Stimulated activated effector memory CD8-positive, alpha-beta T cell treated with anti-CD3 and anti-CD28 coated beads, Interleukin-12 subunit alpha, Interleukin-12 subunit beta, amount 100 ng/mL, for 72 hours (primary cell): ENCODE measurements at regions not wholly inside any gene's neighbourhood (a gene's known extent, or its start where the extent isn't known, plus 50 kb on each side); places are given as distances from the start of the nearest gene placed in this dataset.

ENCODE experiments used
- ATAC-seq: fragments of 150-1000 bp; cut with Tn5 transposase; 2 replicates; pipeline ENCODE4 v1.10.0; 2021
- DNase-seq, 2 donors: peaks; one replicate each; pipeline ENCODE4 v3.0.0; 2021 to 2022; ENCODE audit warnings: low spot score in 2 of 2
- H3K27ac Mint-ChIP-seq: one replicate; pipeline ENCODE4 v1.8.0; 2022; ENCODE audit warnings: mild to moderate bottlenecking, mixed read lengths
- H3K36me3 Mint-ChIP-seq: one replicate; pipeline ENCODE4 v1.8.0; 2022; ENCODE audit warnings: mild to moderate bottlenecking, mixed read lengths
- H3K4me1 Mint-ChIP-seq: one replicate; pipeline ENCODE4 v1.8.0; 2022; ENCODE audit warnings: mixed read lengths
- H3K4me3 Mint-ChIP-seq: one replicate; pipeline ENCODE4 v1.8.0; 2022; ENCODE audit warnings: mild to moderate bottlenecking, mixed read lengths
- H3K9me3 Mint-ChIP-seq: one replicate; pipeline ENCODE4 v1.8.0; 2022; ENCODE audit warnings: mixed read lengths

GRCh38 chr5:54676481-54677340, 159.2 kb downstream of the SNX18 start:
- H3K4me1 Mint-ChIP-seq, result peaks cover 39% of the 10 kb centered on the region
- no peak overlapping the region for H3K4me3 Mint-ChIP-seq
- DNase-seq (no peak), ATAC-seq (no peak)
- H3K36me3 Mint-ChIP-seq, result no peaks in the 10 kb centered on the region
- H3K9me3 Mint-ChIP-seq, result peaks cover 3% of the 10 kb centered on the region
- H3K27ac Mint-ChIP-seq, result no peak overlapping the region

- peaks cover 3% of the 10 kb centered on the region for H3K9me3 Mint-ChIP-seq
- no peak overlapping the region for H3K27ac Mint-ChIP-seq
- peaks cover 54% of the 10 kb centered on the region for H3K4me1 Mint-ChIP-seq
- DNase-seq (peak; percentile 16 to 64), ATAC-seq (peak; percentile 94)
- no peak overlapping the region for H3K4me3 Mint-ChIP-seq
- peaks cover 5% of the 10 kb centered on the region for H3K36me3 Mint-ChIP-seq
These were observed 156.1 kb downstream of the SNX18 start for GRCh38 chr5:54673523-54674225.

- Mint-ChIP-seq H3K36me3 (peaks cover 5% of the 10 kb centered on the region), H3K4me3 (no peak overlapping the region), H3K9me3 (peaks cover 10% of the 10 kb centered on the region), H3K27ac (no peak overlapping the region), H3K4me1 (peaks cover 54% of the 10 kb centered on the region)
- ATAC-seq (no peak), DNase-seq (no peak)
These were observed 155.3 kb downstream of the SNX18 start for GRCh38 chr5:54672871-54673270.

- ATAC-seq (no peak), DNase-seq (no peak)
- H3K27ac Mint-ChIP-seq, result no peak overlapping the region
- H3K4me3 Mint-ChIP-seq, result no peak overlapping the region
- H3K9me3 Mint-ChIP-seq, result peaks cover 10% of the 10 kb centered on the region
- peaks cover 5% of the 10 kb centered on the region for H3K36me3 Mint-ChIP-seq
- peaks cover 54% of the 10 kb centered on the region for H3K4me1 Mint-ChIP-seq
These were observed 154.1 kb downstream of the SNX18 start for GRCh38 chr5:54671681-54672080.

GRCh38 chr5:54671111-54671531, 153.6 kb downstream of the SNX18 start:
- Mint-ChIP-seq H3K27ac (no peak overlapping the region), H3K4me1 (peaks cover 51% of the 10 kb centered on the region), H3K9me3 (peaks cover 10% of the 10 kb centered on the region), H3K36me3 (peaks cover 5% of the 10 kb centered on the region), H3K4me3 (no peak overlapping the region)
- ATAC-seq (peak; percentile 45), DNase-seq (no peak)

- Mint-ChIP-seq H3K27ac (no peak overlapping the region), H3K4me1 (peaks cover 46% of the 10 kb centered on the region), H3K9me3 (peaks cover 10% of the 10 kb centered on the region), H3K4me3 (no peak overlapping the region), H3K36me3 (peaks cover 5% of the 10 kb centered on the region)
- ATAC-seq (no peak), DNase-seq (no peak)
These were observed 152.7 kb downstream of the SNX18 start for GRCh38 chr5:54670281-54670680.

GRCh38 chr5:54669845-54670244, 152.3 kb downstream of the SNX18 start:
- ATAC-seq (no peak), DNase-seq (no peak)
- no peak overlapping the region for H3K27ac Mint-ChIP-seq
- H3K4me3 Mint-ChIP-seq, result no peak overlapping the region
- peaks cover 42% of the 10 kb centered on the region for H3K4me1 Mint-ChIP-seq
- H3K9me3 Mint-ChIP-seq, result peaks cover 10% of the 10 kb centered on the region
- H3K36me3 Mint-ChIP-seq, result peaks cover 5% of the 10 kb centered on the region

GRCh38 chr5:54669285-54669684, 151.7 kb downstream of the SNX18 start:
- H3K9me3 Mint-ChIP-seq, result peaks cover 7% of the 10 kb centered on the region
- peaks cover 5% of the 10 kb centered on the region for H3K36me3 Mint-ChIP-seq
- H3K27ac Mint-ChIP-seq, result no peak overlapping the region
- DNase-seq (no peak), ATAC-seq (no peak)
- H3K4me3 Mint-ChIP-seq, result no peak overlapping the region
- H3K4me1 Mint-ChIP-seq, result peaks cover 37% of the 10 kb centered on the region

GRCh38 chr5:54668096-54668495, 150.5 kb downstream of the SNX18 start:
- H3K4me3 Mint-ChIP-seq, result no peak overlapping the region
- H3K9me3 Mint-ChIP-seq, result peaks cover 7% of the 10 kb centered on the region
- DNase-seq (no peak), ATAC-seq (no peak)
- peaks cover 25% of the 10 kb centered on the region for H3K4me1 Mint-ChIP-seq
- H3K36me3 Mint-ChIP-seq, result peaks cover 5% of the 10 kb centered on the region
- no peak overlapping the region for H3K27ac Mint-ChIP-seq

- no peak overlapping the region for H3K4me3 Mint-ChIP-seq
- no peak overlapping the region for H3K27ac Mint-ChIP-seq
- DNase-seq (no peak), ATAC-seq (no peak)
- H3K9me3 Mint-ChIP-seq, result peaks cover 7% of the 10 kb centered on the region
- peaks cover 5% of the 10 kb centered on the region for H3K36me3 Mint-ChIP-seq
- peaks cover 15% of the 10 kb centered on the region for H3K4me1 Mint-ChIP-seq
These were observed 149.6 kb downstream of the SNX18 start for GRCh38 chr5:54667136-54667535.

GRCh38 chr5:54663866-54664265, 146.3 kb downstream of the SNX18 start:
- ATAC-seq, result no peak
- Mint-ChIP-seq H3K27ac (no peak overlapping the region), H3K4me3 (no peak overlapping the region), H3K36me3 (no peaks in the 10 kb centered on the region), H3K9me3 (peaks cover 7% of the 10 kb centered on the region), H3K4me1 (no peaks in the 10 kb centered on the region)
- no peak for DNase-seq

GRCh38 chr5:54661111-54661510, 143.6 kb downstream of the SNX18 start:
- H3K9me3 Mint-ChIP-seq, result no peaks in the 10 kb centered on the region
- H3K36me3 Mint-ChIP-seq, result no peaks in the 10 kb centered on the region
- ATAC-seq (no peak), DNase-seq (no peak)
- no peak overlapping the region for H3K27ac Mint-ChIP-seq
- no peak overlapping the region for H3K4me3 Mint-ChIP-seq
- H3K4me1 Mint-ChIP-seq, result no peaks in the 10 kb centered on the region

GRCh38 chr5:54659700-54660131, 142.2 kb downstream of the SNX18 start:
- Mint-ChIP-seq H3K36me3 (no peaks in the 10 kb centered on the region), H3K9me3 (no peaks in the 10 kb centered on the region), H3K27ac (no peak overlapping the region), H3K4me3 (no peak overlapping the region), H3K4me1 (peaks cover 12% of the 10 kb centered on the region)
- ATAC-seq, result no peak
- DNase-seq, result no peak

GRCh38 chr5:54658010-54658409, 140.5 kb downstream of the SNX18 start:
- Mint-ChIP-seq H3K4me3 (no peak overlapping the region), H3K4me1 (peaks cover 18% of the 10 kb centered on the region), H3K9me3 (no peaks in the 10 kb centered on the region), H3K27ac (no peak overlapping the region), H3K36me3 (no peaks in the 10 kb centered on the region)
- DNase-seq (no peak), ATAC-seq (no peak)

- no peaks in the 10 kb centered on the region for H3K9me3 Mint-ChIP-seq
- DNase-seq (no peak), ATAC-seq (no peak)
- H3K36me3 Mint-ChIP-seq, result no peaks in the 10 kb centered on the region
- H3K4me1 Mint-ChIP-seq, result peaks cover 18% of the 10 kb centered on the region
- no peak overlapping the region for H3K4me3 Mint-ChIP-seq
- H3K27ac Mint-ChIP-seq, result no peak overlapping the region
These were observed 138.7 kb downstream of the SNX18 start for GRCh38 chr5:54656261-54656728.

GRCh38 chr5:54655761-54656160, 138.2 kb downstream of the SNX18 start:
- no peak for ATAC-seq
- no peaks in the 10 kb centered on the region for H3K36me3 Mint-ChIP-seq
- peaks cover 18% of the 10 kb centered on the region for H3K4me1 Mint-ChIP-seq
- no peak overlapping the region for H3K4me3 Mint-ChIP-seq
- no peak for DNase-seq
- no peaks in the 10 kb centered on the region for H3K9me3 Mint-ChIP-seq
- no peak overlapping the region for H3K27ac Mint-ChIP-seq
